Fibroblast of the aortic adventitia (primary cell): ENCODE measurements at regions not wholly inside any gene's neighbourhood (a gene's known extent, or its start where the extent isn't known, plus 50 kb on each side); places are given as distances from the start of the nearest gene placed in this dataset.

Experiments
- DNase-seq: peaks from one replicate; pipeline ENCODE4 v3.0.0-alpha.2; 2010; ENCODE audit warnings: low read depth
- H3K4me3 ChIP-seq: 2 replicates; pipeline ENCODE4 v1.5.1; 2011; ENCODE audit warnings: low read depth, mild to moderate bottlenecking, control low read depth, low read length, moderate library complexity
- TF ChIP-seq, protein P1 (sequence below): IDR thresholded peaks from 2 replicates; pipeline ENCODE4 v1.5.1; 2011; ENCODE audit warnings: mild to moderate bottlenecking, low read length, control low read depth, inconsistent platforms; ENCODE audit not compliant: insufficient read depth

DNA sequence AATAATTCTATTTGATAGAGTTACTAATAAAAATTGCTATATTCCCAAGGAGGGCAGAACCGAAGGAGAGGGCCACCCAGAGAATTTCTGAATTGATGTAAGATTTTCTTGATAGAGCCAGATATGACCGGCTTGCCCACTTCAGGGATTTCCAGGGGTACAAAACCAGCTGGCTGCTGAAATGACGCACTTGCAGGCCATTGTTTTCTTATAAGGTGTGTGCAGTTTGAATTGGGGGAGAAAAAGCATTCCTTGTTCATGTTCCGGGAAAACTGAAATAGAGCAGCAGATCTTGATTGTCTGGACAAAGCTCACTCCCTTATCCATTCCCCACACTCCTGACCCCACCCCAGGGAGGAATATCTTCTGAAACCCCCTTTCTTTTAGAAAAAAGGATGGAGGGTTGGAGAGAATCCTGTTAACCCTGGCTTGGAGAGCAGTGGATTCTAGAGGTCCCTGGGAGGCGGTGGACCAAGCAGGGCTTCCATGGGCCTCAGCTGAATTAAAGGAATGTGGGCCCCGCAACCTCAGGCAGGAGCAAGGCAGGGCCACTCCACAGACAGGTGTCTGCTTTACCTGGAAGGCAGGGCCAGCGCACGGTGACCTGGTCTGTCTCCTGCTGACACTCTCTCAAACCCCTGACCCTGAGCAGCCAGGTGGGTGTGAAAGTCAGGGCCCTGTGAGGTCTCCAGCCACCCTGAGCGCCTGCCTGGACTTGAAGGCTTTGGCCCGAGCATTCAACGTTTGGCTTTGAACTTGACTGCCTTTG lies 96.4 kb downstream of the TMEM170B start:
- DNase-seq = no peak
- no peak overlapping the region for H3K4me3 ChIP-seq
- TF ChIP-seq, protein P1, sequence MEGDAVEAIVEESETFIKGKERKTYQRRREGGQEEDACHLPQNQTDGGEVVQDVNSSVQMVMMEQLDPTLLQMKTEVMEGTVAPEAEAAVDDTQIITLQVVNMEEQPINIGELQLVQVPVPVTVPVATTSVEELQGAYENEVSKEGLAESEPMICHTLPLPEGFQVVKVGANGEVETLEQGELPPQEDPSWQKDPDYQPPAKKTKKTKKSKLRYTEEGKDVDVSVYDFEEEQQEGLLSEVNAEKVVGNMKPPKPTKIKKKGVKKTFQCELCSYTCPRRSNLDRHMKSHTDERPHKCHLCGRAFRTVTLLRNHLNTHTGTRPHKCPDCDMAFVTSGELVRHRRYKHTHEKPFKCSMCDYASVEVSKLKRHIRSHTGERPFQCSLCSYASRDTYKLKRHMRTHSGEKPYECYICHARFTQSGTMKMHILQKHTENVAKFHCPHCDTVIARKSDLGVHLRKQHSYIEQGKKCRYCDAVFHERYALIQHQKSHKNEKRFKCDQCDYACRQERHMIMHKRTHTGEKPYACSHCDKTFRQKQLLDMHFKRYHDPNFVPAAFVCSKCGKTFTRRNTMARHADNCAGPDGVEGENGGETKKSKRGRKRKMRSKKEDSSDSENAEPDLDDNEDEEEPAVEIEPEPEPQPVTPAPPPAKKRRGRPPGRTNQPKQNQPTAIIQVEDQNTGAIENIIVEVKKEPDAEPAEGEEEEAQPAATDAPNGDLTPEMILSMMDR = no peak

DNA sequence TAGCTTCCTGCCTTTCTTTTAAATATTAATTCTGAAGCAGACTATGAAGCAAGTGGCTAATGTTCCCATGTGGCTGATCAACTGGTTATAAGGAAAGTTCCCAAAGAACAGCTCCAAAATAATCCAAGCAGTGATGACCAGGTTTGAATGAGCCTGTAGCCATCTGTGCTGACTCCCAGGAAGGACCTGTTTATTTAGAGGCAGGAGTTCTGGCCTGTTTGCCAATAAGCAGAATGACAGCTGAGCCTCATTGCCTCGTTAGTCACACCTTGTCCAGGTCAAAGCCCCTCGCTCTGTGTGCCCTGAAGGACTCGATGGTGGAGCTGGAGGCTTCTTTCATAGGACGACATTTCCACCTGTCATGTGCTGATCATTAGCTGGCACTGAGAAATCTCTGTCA lies 97.4 kb downstream of the TMEM170B start:
- no peak overlapping the region for H3K4me3 ChIP-seq
- TF ChIP-seq, protein P1 = no peak
- no peak for DNase-seq

DNA sequence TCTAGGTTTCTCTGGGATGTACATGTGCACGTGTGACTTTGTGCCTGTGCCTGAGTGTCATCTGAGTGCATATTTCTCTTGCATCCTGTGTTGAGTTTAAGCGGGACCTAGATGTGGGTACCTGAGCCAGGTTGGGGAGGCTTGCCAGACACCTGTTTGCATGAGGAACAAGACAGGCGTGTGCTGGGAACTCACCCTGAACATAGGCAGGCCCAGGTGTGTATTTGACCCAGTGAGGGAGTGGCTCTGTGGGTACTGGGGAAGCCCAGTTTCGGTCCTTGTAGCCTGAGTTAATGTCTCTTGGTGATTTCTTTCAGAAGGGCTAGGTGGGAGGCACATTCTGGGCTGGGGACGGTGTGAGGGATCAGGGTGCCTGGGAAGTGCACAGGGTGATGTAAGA lies 98.6 kb downstream of the TMEM170B start:
- no peak for DNase-seq
- no peak overlapping the region for H3K4me3 ChIP-seq
- TF ChIP-seq, protein P1 = no peak

DNA sequence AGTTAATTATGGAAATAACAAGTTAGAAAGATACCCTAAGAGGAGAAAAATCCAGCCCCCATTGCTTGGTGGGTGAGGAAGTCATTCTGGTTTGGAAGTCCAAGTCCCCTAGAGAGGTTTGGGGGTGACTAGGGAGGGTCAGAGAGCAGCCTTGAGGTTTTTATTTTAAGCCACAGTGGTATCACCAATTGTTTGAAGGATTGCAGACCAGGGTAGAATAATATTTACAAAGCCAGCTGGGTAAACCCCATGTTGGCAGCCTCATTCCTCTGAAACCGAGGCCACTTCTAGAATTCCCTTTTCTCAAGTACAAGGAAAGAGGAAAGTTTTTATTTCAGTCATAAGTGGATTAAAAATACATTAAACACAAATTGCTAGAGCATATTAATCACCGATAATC lies 99.7 kb downstream of the TMEM170B start:
- DNase-seq = no peak
- no peak overlapping the region for H3K4me3 ChIP-seq
- TF ChIP-seq, protein P1 = no peak

DNA sequence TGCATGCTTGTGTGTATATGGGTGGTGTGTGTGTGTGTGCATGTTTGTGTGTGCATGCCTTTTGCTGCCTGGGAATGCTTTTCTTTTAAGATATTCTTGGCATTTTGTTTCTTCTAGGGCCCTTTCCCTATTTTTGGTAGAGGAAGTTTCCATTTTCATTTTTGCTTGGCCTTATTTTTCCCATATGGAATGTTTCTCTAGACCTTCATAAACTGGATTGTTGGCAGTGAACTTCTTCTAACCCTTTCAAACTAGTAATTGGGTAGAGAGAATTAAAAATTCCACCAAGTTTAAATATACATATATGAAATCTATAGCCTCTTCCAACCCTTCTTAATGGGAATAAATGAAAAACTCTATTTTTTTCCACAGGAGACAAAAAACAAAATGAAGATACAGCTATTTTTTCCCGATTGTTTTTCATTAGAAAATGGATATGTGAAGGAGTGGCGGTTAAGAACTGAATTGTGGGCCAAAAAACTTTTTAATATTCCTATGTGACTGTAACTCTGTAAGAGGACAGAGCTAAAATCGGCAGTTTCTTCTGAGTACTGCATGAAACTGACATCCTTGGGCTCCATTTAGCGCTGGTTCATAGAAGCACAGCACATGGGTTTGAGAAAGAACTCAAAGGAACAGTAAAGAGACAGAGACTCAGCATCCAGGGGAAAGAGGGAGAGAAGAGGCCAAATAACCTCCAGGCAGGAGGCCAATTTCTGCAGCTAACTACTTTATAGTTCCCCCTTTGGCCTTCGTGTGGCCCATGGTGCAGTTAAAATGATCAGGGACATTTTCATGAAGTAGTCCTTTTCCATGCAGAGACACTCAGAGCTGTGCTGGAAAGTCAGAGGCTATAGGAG lies 102.1 kb downstream of the TMEM170B start:
- TF ChIP-seq, protein P1 = no peak
- no peak for DNase-seq
- H3K4me3 ChIP-seq = no peak overlapping the region

DNA sequence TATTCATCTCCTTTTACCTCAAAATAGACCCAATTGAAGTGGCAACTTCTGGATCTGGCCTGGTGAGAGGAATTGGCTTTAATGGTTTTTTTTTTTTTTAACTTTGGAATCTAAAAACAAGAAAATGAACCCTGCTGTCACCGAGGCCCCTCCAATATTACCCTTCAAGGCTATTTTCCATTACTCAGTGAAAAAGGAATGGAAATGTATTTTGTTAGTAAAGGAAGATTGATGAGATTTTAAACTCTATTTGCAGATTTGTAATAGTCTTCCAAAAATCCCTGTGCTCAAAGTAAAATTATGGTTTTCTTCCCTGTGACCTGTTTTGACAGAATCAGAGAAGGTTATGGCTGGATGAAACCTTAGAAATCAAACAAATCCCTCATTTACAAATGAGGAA lies 102.9 kb downstream of the TMEM170B start:
- TF ChIP-seq, protein P1 = no peak
- DNase-seq = no peak
- no peak overlapping the region for H3K4me3 ChIP-seq
